GM23338 (cell line): ENCODE measurements at regions not wholly inside any gene's neighbourhood (a gene's known extent, or its start where the extent isn't known, plus 50 kb on each side); places are given as distances from the start of the nearest gene placed in this dataset.

Experiments used
- ATAC-seq: fragments of 200-7000 bp; cut with Tn5 transposase; 3 replicates; pipeline ENCODE4 v1.9.1; 2020
- DNase-seq: peaks from one replicate; pipeline ENCODE4 v3.0.0-alpha.2; 2015; ENCODE audit warnings: low spot score
- H2AFZ ChIP-seq: fragments of 200-600 bp; sonication (generic); 2 replicates; pipeline ENCODE4 v1.8.0; 2016; ENCODE audit warnings: antibody characterized with exemption, mild to moderate bottlenecking, moderate library complexity
- H3F3A ChIP-seq: fragments of 200-600 bp; sonication (generic); replicated peaks from 2 replicates; pipeline ENCODE4 v1.8.0; 2017; ENCODE audit warnings: antibody characterized with exemption, mixed run types, low read depth
- H3K27ac ChIP-seq: fragments of 200-600 bp; sonication (generic); 2 replicates; pipeline ENCODE4 v1.6.1; 2016; ENCODE audit warnings: low read depth
- H3K27me3 ChIP-seq: fragments of 200-600 bp; sonication (generic); 2 replicates; pipeline ENCODE4 v1.8.0; 2016; ENCODE audit warnings: mild to moderate bottlenecking, mixed run types, moderate library complexity; ENCODE audit not compliant: insufficient read depth
- H3K36me3 ChIP-seq: fragments of 200-600 bp; sonication (generic); 2 replicates; pipeline ENCODE4 v1.8.0; 2016; ENCODE audit warnings: mild to moderate bottlenecking; ENCODE audit not compliant: insufficient read depth
- H3K4me1 ChIP-seq: fragments of 200-600 bp; sonication (generic); 2 replicates; pipeline ENCODE4 v1.8.0; 2016; ENCODE audit warnings: mild to moderate bottlenecking, moderate library complexity; ENCODE audit not compliant: insufficient read depth
- H3K4me2 ChIP-seq: fragments of 200-600 bp; sonication (generic); 2 replicates; pipeline ENCODE4 v1.7.1; 2017; ENCODE audit warnings: mixed run types
- H3K4me3 ChIP-seq: fragments of 200-600 bp; sonication (generic); 2 replicates; pipeline ENCODE4 v1.6.1; 2016; ENCODE audit warnings: mixed run types
- H3K79me2 ChIP-seq: fragments of 200-600 bp; sonication (generic); replicated peaks from 2 replicates; pipeline ENCODE4 v1.8.0; 2017; ENCODE audit warnings: mild to moderate bottlenecking; ENCODE audit not compliant: insufficient read depth
- H3K9me2 ChIP-seq: fragments of 200-600 bp; sonication (generic); 2 replicates; pipeline ENCODE4 v1.8.0; 2017; ENCODE audit not compliant: insufficient read depth
- H4K20me1 ChIP-seq: fragments of 200-600 bp; sonication (generic); replicated peaks from 2 replicates; pipeline ENCODE4 v1.8.0; 2017; ENCODE audit warnings: mild to moderate bottlenecking; ENCODE audit not compliant: insufficient read depth
- H3K27ac Mint-ChIP-seq: 2 replicates; pipeline ENCODE4 v1.8.0; 2020; ENCODE audit warnings: inconsistent platforms, mild to moderate bottlenecking, moderate library complexity, mixed read lengths
- H3K27me3 Mint-ChIP-seq: 3 replicates; pipeline ENCODE4 v1.8.0; 2022; ENCODE audit warnings: low read depth, mild to moderate bottlenecking, moderate library complexity, mixed read lengths, inconsistent platforms; ENCODE audit not compliant: insufficient read depth, poor library complexity
- H3K36me3 Mint-ChIP-seq: 3 replicates; pipeline ENCODE4 v1.8.0; 2021; ENCODE audit warnings: low read depth, mild to moderate bottlenecking, inconsistent platforms, moderate library complexity, mixed read lengths
- H3K4me1 Mint-ChIP-seq: 3 replicates; pipeline ENCODE4 v1.8.0; 2020; ENCODE audit warnings: mild to moderate bottlenecking, inconsistent platforms, mixed read lengths
- H3K4me3 Mint-ChIP-seq: 3 replicates; pipeline ENCODE4 v1.8.0; 2021; ENCODE audit warnings: moderate library complexity, mild to moderate bottlenecking, inconsistent platforms, mixed read lengths
- H3K9me3 Mint-ChIP-seq: 3 replicates; pipeline ENCODE4 v1.8.0; 2020; ENCODE audit warnings: moderate library complexity, mild to moderate bottlenecking, inconsistent platforms, mixed read lengths
- CREB1 ChIP-seq: fragments of 250-450 bp; sonication (Bioruptor Pico); IDR thresholded peaks from 2 replicates; pipeline ENCODE4 v1.5.0; 2020; ENCODE audit warnings: low read depth, mild to moderate bottlenecking, moderate library complexity
- NANOG ChIP-seq: IDR thresholded peaks from 2 replicates; pipeline ENCODE4 v1.6.1; 2016; ENCODE audit warnings: antibody characterized with exemption, borderline replicate concordance
- ZNF114 ChIP-seq: fragments of 250-450 bp; sonication (Bioruptor Pico); IDR thresholded peaks from 2 replicates; pipeline ENCODE4 v1.5.0; 2020; ENCODE audit warnings: mild to moderate bottlenecking, moderate library complexity
- TF ChIP-seq, protein P1 (sequence below), 2 experiments: fragments of 200-600 bp in 1 of 2; sonication (generic) in 1 of 2; conservative IDR thresholded peaks; 2 replicates each; pipeline versions ENCODE4 v1.5.1 to v1.6.1; 2016 to 2017; ENCODE audit warnings: antibody characterized with exemption in 2 of 2, low read depth in 2 of 2, mild to moderate bottlenecking in 2 of 2, moderate library complexity in 1 of 2
- TF ChIP-seq, protein P2 (sequence below): fragments of 250-450 bp; sonication (Bioruptor Pico); IDR thresholded peaks from 2 replicates; pipeline ENCODE4 v1.5.0; 2020; ENCODE audit warnings: mild to moderate bottlenecking, moderate library complexity

DNA sequence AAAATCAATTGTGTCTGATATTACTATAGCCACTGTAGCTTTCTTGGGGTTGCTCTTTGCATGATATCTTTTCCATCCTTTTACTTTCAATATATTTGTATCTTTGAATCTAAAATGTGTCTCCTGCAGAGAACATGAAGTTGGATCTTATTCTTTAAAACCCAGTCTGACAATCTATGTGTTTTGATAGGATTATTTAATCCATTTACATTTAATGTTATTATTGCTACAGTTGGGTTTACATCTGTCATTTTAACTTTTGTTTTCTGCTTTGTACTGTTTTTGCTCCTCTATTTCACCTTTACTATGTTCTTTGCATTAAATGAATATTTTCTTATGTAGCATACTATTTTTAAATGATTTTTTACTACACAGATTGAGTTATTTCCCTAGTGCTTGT lies 230.9 kb downstream of the ANTXR2 start (continued):
- TF ChIP-seq, protein P1, sequence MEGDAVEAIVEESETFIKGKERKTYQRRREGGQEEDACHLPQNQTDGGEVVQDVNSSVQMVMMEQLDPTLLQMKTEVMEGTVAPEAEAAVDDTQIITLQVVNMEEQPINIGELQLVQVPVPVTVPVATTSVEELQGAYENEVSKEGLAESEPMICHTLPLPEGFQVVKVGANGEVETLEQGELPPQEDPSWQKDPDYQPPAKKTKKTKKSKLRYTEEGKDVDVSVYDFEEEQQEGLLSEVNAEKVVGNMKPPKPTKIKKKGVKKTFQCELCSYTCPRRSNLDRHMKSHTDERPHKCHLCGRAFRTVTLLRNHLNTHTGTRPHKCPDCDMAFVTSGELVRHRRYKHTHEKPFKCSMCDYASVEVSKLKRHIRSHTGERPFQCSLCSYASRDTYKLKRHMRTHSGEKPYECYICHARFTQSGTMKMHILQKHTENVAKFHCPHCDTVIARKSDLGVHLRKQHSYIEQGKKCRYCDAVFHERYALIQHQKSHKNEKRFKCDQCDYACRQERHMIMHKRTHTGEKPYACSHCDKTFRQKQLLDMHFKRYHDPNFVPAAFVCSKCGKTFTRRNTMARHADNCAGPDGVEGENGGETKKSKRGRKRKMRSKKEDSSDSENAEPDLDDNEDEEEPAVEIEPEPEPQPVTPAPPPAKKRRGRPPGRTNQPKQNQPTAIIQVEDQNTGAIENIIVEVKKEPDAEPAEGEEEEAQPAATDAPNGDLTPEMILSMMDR (conservative IDR thresholded peaks at IDR 0.05; ENCODE audit: low read depth in 2 of 2): no peak
- TF ChIP-seq ZNF114 (CRISPR knock-in tag): no peak
- no peak for TF ChIP-seq CREB1 (CRISPR knock-in tag)
- TF ChIP-seq NANOG: no peak

DNA sequence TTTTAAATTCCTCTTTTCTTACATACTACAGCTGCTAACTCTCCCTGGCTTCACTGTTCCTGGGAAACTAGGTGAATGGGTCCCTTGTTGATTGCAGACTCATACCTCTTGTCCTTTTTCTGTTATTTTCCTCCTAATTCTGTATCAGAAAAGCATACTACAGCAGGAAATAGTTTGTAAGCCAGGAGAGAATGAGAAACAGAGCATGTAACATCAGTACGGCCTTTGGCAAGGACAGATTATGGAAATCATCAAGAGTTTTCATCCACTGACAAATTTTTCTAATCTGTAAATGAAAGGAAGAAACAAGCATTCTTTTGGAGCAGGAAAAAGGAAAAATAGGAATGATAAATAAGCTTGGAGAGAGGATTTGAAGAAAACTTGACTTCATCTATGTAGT lies 239.2 kb downstream of the ANTXR2 start:
- Histone ChIP-seq H3K4me3 (no peak overlapping the region), H3K4me1 (no peaks in the 10 kb centered on the region), H2AFZ (peak overlapping the region; percentile 18; the same call in 1 of the 2 replicates), H3K79me2 (no peaks in the 10 kb centered on the region), H4K20me1 (no peaks in the 10 kb centered on the region), H3K27me3 (no peaks in the 10 kb centered on the region), H3K27ac (no peak overlapping the region), H3K9me2 (no peaks in the 10 kb centered on the region; the same call in 1 of the 2 replicates), H3K4me2 (no peak overlapping the region), H3F3A (no peaks in the 10 kb centered on the region), H3K36me3 (no peaks in the 10 kb centered on the region; the same call in 1 of the 2 replicates)
- no peak for DNase-seq
- Mint-ChIP-seq H3K4me3 (no peak overlapping the region), H3K27me3 (no peaks in the 10 kb centered on the region), H3K4me1 (0 out of 3 replicates have a peak, but pooled peaks cover 3% of the 10 kb centered on the region), H3K36me3 (peaks cover 9% of the 10 kb centered on the region; the same call in 1 of the 3 replicates), H3K27ac (peak overlapping the region; percentile 19; the same call in 1 of the 2 replicates), H3K9me3 (peaks cover 15% of the 10 kb centered on the region)
- no peak for ATAC-seq
- TF ChIP-seq, protein P2, sequence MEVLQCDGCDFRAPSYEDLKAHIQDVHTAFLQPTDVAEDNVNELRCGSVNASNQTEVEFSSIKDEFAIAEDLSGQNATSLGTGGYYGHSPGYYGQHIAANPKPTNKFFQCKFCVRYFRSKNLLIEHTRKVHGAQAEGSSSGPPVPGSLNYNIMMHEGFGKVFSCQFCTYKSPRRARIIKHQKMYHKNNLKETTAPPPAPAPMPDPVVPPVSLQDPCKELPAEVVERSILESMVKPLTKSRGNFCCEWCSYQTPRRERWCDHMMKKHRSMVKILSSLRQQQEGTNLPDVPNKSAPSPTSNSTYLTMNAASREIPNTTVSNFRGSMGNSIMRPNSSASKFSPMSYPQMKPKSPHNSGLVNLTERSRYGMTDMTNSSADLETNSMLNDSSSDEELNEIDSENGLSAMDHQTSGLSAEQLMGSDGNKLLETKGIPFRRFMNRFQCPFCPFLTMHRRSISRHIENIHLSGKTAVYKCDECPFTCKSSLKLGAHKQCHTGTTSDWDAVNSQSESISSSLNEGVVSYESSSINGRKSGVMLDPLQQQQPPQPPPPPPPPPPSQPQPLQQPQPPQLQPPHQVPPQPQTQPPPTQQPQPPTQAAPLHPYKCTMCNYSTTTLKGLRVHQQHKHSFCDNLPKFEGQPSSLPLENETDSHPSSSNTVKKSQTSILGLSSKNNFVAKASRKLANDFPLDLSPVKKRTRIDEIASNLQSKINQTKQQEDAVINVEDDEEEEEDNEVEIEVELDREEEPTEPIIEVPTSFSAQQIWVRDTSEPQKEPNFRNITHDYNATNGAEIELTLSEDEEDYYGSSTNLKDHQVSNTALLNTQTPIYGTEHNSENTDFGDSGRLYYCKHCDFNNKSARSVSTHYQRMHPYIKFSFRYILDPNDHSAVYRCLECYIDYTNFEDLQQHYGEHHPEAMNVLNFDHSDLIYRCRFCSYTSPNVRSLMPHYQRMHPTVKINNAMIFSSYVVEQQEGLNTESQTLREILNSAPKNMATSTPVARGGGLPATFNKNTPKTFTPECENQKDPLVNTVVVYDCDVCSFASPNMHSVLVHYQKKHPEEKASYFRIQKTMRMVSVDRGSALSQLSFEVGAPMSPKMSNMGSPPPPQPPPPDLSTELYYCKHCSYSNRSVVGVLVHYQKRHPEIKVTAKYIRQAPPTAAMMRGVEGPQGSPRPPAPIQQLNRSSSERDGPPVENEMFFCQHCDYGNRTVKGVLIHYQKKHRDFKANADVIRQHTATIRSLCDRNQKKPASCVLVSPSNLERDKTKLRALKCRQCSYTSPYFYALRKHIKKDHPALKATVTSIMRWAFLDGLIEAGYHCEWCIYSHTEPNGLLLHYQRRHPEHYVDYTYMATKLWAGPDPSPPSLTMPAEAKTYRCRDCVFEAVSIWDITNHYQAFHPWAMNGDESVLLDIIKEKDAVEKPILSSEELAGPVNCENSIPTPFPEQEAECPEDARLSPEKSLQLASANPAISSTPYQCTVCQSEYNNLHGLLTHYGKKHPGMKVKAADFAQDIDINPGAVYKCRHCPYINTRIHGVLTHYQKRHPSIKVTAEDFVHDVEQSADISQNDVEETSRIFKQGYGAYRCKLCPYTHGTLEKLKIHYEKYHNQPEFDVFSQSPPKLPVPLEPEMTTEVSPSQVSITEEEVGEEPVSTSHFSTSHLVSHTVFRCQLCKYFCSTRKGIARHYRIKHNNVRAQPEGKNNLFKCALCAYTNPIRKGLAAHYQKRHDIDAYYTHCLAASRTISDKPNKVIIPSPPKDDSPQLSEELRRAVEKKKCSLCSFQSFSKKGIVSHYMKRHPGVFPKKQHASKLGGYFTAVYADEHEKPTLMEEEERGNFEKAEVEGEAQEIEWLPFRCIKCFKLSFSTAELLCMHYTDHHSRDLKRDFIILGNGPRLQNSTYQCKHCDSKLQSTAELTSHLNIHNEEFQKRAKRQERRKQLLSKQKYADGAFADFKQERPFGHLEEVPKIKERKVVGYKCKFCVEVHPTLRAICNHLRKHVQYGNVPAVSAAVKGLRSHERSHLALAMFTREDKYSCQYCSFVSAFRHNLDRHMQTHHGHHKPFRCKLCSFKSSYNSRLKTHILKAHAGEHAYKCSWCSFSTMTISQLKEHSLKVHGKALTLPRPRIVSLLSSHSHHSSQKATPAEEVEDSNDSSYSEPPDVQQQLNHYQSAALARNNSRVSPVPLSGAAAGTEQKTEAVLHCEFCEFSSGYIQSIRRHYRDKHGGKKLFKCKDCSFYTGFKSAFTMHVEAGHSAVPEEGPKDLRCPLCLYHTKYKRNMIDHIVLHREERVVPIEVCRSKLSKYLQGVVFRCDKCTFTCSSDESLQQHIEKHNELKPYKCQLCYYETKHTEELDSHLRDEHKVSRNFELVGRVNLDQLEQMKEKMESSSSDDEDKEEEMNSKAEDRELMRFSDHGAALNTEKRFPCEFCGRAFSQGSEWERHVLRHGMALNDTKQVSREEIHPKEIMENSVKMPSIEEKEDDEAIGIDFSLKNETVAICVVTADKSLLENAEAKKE: no peak
